ENCODE measurements at regions not wholly inside any gene's neighbourhood (a gene's known extent, or its start where the extent isn't known, plus 50 kb on each side); places are given as distances from the start of the nearest gene placed in this dataset.

DNA sequence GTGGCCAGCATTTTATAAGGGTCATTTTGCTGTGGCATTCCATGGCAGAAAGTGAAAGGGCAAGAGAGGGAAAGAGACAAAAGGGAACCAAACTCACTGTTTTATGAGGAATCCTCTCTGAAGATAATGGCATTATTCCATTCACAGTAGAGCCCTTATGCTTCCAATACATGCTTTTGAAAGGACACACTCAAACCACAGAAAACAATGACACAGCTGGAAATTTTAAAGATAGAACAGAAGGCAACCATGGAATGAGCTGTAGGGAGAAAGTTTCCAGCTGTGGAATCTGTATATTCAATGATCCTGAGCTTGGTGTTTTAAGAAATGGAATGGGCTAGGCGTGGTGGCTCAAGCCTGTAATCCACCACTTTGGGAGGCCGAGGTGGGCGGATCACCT is 677.4 kb downstream of the SLITRK1 start:
- WGBS (ENCODE audit: insufficient coverage, low lambda C conversion rate), result no CpG with 5 or more reads among the region's 3 CpGs
- DNase-seq, result no peak
- no peaks in the 10 kb centered on the region for H3K27me3 ChIP-seq (ENCODE audit: control insufficient read depth, insufficient read depth, low read length)

DNA sequence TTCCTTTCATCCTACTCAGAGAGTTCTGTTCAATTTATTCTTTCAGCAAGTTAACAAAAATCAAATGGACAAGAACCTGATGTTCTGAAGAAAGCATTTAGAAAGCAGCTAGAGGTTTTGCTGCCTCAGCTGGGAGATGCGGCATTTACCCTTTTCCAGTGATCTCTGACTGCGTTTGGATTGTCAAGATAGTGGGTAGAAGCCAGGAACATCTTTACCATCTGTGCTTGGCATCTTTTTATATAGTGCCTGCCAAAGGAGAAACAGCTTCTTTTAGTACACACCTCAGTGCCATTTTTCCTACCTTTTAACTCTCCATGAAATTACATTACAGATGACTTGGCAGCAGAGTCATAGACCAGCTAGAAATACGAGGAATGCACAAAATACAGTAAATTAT is 680.8 kb downstream of the SLITRK1 start:
- no peak for DNase-seq
- no CpG with 5 or more reads among the region's 3 CpGs for WGBS (ENCODE audit: insufficient coverage, low lambda C conversion rate)

More for the DNA sequence above, 677.4 kb downstream of the SLITRK1 start:
- Histone ChIP-seq H3K27ac (ENCODE audit: low read length) (no peak overlapping the region), H3K9me3 (ENCODE audit: control insufficient read depth, low read depth, low read length) (peaks cover 4% of the 10 kb centered on the region), H3K4me3 (ENCODE audit: low read length) (no peak overlapping the region), H3K4me1 (ENCODE audit: control insufficient read depth, insufficient read depth, low read length) (no peaks in the 10 kb centered on the region), H3K36me3 (ENCODE audit: control insufficient read depth, insufficient read depth, low read length) (no peaks in the 10 kb centered on the region)

DNA sequence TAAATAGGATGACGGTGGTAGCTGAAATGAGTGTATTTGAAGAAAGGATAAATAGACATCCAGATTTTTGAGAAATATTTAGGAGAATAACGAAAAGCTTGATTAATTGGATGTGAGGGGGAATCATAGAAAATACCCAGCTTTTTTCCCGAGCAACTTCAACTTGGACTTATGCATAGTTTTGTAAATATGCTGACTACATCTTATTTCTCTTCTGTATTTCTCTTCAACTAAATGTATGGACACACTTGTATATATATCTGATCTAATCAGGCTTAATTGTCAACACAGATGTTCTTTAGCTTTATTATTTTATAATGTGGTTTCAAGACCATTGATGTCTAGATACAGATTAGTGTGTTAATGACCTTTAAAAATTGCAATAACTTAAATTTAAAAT is 685.0 kb downstream of the SLITRK1 start:
- WGBS (ENCODE audit: insufficient coverage, low lambda C conversion rate), result 93% methylated on average over 2 of the region's 3 CpGs
- Histone ChIP-seq H3K4me3 (ENCODE audit: low read length) (no peak overlapping the region), H3K27me3 (ENCODE audit: control insufficient read depth, insufficient read depth, low read length) (no peaks in the 10 kb centered on the region), H3K36me3 (ENCODE audit: control insufficient read depth, insufficient read depth, low read length) (no peaks in the 10 kb centered on the region), H3K27ac (ENCODE audit: low read length) (no peak overlapping the region), H3K4me1 (ENCODE audit: control insufficient read depth, insufficient read depth, low read length) (no peaks in the 10 kb centered on the region), H3K9me3 (ENCODE audit: control insufficient read depth, low read depth, low read length) (no peaks in the 10 kb centered on the region)
- no peak for DNase-seq

More for the DNA sequence above, 680.8 kb downstream of the SLITRK1 start:
- Histone ChIP-seq H3K36me3 (ENCODE audit: control insufficient read depth, insufficient read depth, low read length) (no peaks in the 10 kb centered on the region), H3K9me3 (ENCODE audit: control insufficient read depth, low read depth, low read length) (peaks cover 4% of the 10 kb centered on the region), H3K27ac (ENCODE audit: low read length) (no peak overlapping the region), H3K27me3 (ENCODE audit: control insufficient read depth, insufficient read depth, low read length) (no peaks in the 10 kb centered on the region), H3K4me3 (ENCODE audit: low read length) (no peak overlapping the region), H3K4me1 (ENCODE audit: control insufficient read depth, insufficient read depth, low read length) (no peaks in the 10 kb centered on the region)

DNA sequence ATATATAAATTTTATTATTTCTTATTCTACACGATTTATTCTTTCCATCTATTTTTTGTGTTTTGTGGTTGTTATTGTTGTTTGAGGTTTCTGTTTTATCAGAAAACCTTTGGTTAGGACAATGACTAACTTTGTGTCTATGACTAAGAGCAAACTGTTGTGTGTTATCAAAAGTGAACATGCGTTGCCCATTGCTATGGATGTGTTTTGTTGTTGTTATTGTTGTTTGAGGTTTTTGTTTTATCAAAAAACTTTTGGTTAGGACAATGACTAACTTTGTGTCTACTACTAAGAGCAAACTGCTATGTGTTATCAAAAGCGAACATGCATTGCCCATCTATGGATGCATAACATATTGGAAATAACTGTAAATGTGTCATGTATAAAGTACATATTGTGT is 692.3 kb downstream of the SLITRK1 start:
- WGBS (ENCODE audit: insufficient coverage, low lambda C conversion rate), result no CpG with 5 or more reads among the region's 3 CpGs

DNA sequence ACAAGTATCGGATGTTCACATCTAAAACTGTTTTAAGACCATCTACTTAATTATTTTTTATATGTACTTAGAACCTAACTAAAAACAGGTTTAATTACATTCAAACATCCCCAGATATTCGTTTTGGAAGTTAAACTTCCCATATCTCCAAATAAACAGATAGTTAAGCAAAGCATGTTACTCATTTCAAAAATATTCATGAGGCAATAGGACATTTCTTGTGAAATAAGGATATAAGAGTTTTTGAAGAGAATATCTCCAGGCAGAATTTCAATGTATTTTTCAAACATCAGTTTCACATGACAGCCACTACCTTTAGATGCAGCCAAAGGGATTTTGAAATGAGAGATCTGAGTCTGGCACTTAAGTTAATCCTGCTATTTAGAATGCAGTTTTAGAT is 697.5 kb downstream of the SLITRK1 start:
- Histone ChIP-seq H3K4me1 (ENCODE audit: control insufficient read depth, insufficient read depth, low read length) (no peaks in the 10 kb centered on the region), H3K36me3 (ENCODE audit: control insufficient read depth, insufficient read depth, low read length) (no peaks in the 10 kb centered on the region), H3K4me3 (ENCODE audit: low read length) (no peak overlapping the region), H3K9me3 (ENCODE audit: control insufficient read depth, low read depth, low read length) (peaks cover 7% of the 10 kb centered on the region), H3K27ac (ENCODE audit: low read length) (no peak overlapping the region), H3K27me3 (ENCODE audit: control insufficient read depth, insufficient read depth, low read length) (no peaks in the 10 kb centered on the region)
- WGBS (ENCODE audit: insufficient coverage, low lambda C conversion rate), result 100% methylated on average over 1 of the region's 2 CpGs
- DNase-seq, result no peak

More for the DNA sequence above, 692.3 kb downstream of the SLITRK1 start:
- H3K9me3 ChIP-seq (ENCODE audit: control insufficient read depth, low read depth, low read length), result no peaks in the 10 kb centered on the region
- no peak overlapping the region for H3K4me3 ChIP-seq (ENCODE audit: low read length)
- no peaks in the 10 kb centered on the region for H3K36me3 ChIP-seq (ENCODE audit: control insufficient read depth, insufficient read depth, low read length)
- no peaks in the 10 kb centered on the region for H3K27me3 ChIP-seq (ENCODE audit: control insufficient read depth, insufficient read depth, low read length)
- H3K27ac ChIP-seq (ENCODE audit: low read length), result no peak overlapping the region
- H3K4me1 ChIP-seq (ENCODE audit: control insufficient read depth, insufficient read depth, low read length), result no peaks in the 10 kb centered on the region
- no peak for DNase-seq

DNA sequence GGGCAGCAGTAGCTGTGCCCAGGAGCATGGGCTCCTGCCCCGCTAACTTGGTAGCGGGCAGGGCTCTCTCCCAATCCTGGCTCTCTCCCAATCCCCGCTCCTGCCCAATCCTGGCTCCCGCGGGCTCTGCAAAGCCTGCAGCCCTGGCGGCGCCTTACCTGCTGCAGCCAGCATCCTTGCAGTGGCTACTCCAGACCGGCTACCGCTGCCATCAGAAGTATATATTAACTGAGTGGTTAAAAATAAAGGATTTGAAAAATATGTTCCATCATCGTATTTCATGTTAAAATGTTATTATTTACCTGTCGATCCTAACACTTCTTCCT is 698.2 kb downstream of the SLITRK1 start:
- Histone ChIP-seq H3K4me1 (ENCODE audit: control insufficient read depth, insufficient read depth, low read length) (no peaks in the 10 kb centered on the region), H3K36me3 (ENCODE audit: control insufficient read depth, insufficient read depth, low read length) (no peaks in the 10 kb centered on the region), H3K27me3 (ENCODE audit: control insufficient read depth, insufficient read depth, low read length) (no peaks in the 10 kb centered on the region), H3K9me3 (ENCODE audit: control insufficient read depth, low read depth, low read length) (peaks cover 7% of the 10 kb centered on the region), H3K4me3 (ENCODE audit: low read length) (no peak overlapping the region), H3K27ac (ENCODE audit: low read length) (no peak overlapping the region)
- DNase-seq, result no peak
- WGBS (ENCODE audit: insufficient coverage, low lambda C conversion rate), result 95% methylated on average over 2 of the region's 11 CpGs

DNA sequence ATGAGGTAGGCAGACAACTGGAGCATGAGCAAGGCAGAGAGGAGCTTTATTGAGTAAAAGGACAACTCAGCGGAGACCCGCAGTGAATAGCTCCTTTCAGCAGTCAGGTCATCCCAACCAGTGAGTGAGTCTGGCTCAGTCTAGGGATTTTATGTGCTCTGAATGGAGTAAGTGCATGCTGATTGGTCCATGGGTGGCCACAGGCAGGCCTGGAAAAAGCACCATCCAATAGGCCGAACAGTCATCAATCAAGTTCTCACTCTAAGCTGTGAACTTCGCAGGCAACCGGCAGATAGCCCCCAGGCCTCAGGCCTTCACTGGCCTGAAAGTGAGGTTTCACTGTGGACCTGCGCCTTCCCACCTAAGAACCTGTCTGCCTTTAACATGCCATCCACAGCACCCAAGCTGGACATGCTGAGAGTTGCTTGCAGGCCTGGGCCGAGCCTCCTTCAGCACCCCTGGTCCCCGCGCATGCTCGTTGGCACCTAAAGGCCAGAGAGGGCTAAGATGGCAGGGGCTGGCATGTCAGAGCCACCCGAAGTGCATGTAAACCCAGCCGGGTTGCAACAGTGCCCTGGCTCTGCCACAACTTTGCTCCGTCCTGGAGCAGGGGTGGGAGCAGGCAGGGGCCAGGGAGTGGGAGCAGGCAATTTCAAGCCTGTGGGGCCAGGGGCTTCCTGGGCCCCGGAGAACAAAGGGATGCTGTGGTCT is 698.7 kb downstream of the SLITRK1 start:
- Histone ChIP-seq H3K4me3 (ENCODE audit: low read length) (no peak overlapping the region), H3K27me3 (ENCODE audit: control insufficient read depth, insufficient read depth, low read length) (no peaks in the 10 kb centered on the region), H3K36me3 (ENCODE audit: control insufficient read depth, insufficient read depth, low read length) (no peaks in the 10 kb centered on the region), H3K9me3 (ENCODE audit: control insufficient read depth, low read depth, low read length) (peaks cover 7% of the 10 kb centered on the region), H3K4me1 (ENCODE audit: control insufficient read depth, insufficient read depth, low read length) (no peaks in the 10 kb centered on the region), H3K27ac (ENCODE audit: low read length) (no peak overlapping the region)
- DNase-seq, result no peak
- 100% methylated on average over 2 of the region's 14 CpGs for WGBS (ENCODE audit: insufficient coverage, low lambda C conversion rate)

DNA sequence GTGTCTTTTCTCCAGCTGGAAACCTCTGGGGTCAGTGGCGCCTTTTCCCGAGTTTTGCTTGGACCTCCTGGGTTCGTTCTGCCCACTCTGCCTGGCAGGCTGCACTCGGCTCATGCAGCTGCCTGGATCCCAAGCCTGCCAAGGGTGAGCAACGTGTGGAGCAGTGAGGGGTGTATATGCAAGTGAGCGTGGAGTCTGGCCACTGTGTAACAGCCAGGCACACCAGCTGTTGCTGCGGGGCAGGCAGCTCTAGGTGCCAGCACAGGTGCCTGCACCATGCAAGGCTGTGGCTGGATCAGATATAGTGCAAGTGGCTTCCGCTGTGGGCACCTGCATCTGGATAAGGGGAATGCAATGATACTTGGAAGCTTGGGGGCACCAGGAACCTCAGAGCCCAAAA is 699.4 kb downstream of the SLITRK1 start:
- Histone ChIP-seq H3K4me3 (ENCODE audit: low read length) (no peak overlapping the region), H3K36me3 (ENCODE audit: control insufficient read depth, insufficient read depth, low read length) (no peaks in the 10 kb centered on the region), H3K27me3 (ENCODE audit: control insufficient read depth, insufficient read depth, low read length) (no peaks in the 10 kb centered on the region), H3K4me1 (ENCODE audit: control insufficient read depth, insufficient read depth, low read length) (no peaks in the 10 kb centered on the region), H3K9me3 (ENCODE audit: control insufficient read depth, low read depth, low read length) (peaks cover 7% of the 10 kb centered on the region), H3K27ac (ENCODE audit: low read length) (no peak overlapping the region)
- no CpG with 5 or more reads among the region's 8 CpGs for WGBS (ENCODE audit: insufficient coverage, low lambda C conversion rate)
- DNase-seq, result no peak

DNA sequence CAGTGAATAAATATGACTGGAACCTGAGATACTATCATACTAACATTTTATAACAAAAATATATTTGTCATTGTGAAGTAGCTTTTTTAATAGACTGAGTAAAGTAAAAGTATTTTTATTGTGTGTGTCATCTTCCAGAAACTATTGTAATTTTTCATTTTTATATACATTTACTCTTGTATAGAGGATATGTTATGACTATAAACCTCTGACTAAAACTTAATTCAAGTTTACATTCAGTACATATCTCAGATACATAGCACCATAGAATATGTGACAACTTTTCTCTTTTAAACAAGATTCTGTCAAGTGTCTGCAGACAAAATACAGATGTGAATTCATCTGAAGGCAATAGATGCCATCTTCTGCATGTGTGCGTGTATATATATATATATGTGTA is 704.3 kb downstream of the SLITRK1 start:
- Histone ChIP-seq H3K9me3 (ENCODE audit: control insufficient read depth, low read depth, low read length) (no peaks in the 10 kb centered on the region), H3K27me3 (ENCODE audit: control insufficient read depth, insufficient read depth, low read length) (no peaks in the 10 kb centered on the region), H3K4me3 (ENCODE audit: low read length) (no peak overlapping the region), H3K27ac (ENCODE audit: low read length) (no peak overlapping the region), H3K4me1 (ENCODE audit: control insufficient read depth, insufficient read depth, low read length) (no peaks in the 10 kb centered on the region), H3K36me3 (ENCODE audit: control insufficient read depth, insufficient read depth, low read length) (no peaks in the 10 kb centered on the region)
- no CpG with 5 or more reads among the region's 1 CpG for WGBS (ENCODE audit: insufficient coverage, low lambda C conversion rate)
- no peak for DNase-seq

DNA sequence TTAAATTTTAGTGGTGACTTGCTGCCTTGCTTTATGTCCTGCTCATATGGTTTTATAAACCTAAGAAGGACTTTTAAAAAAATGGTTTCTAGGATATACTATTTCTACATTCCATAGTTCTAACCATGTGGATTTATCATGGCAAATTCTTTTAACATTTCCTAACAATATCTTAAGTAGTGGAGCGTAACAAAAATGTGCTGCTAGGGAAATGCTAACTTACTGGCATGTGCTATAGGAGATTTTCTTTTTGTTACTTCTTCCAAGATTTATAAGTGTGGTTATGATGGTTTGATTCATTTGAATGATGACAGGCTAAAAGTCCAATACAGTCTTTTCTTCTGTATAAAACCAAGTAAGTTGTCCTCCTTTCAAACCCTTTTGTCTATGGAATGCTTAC is 713.7 kb downstream of the SLITRK1 start:
- WGBS (ENCODE audit: insufficient coverage, low lambda C conversion rate), result no CpG with 5 or more reads among the region's 1 CpG
- DNase-seq, result no peak
- Histone ChIP-seq H3K27ac (ENCODE audit: low read length) (no peak overlapping the region), H3K4me3 (ENCODE audit: low read length) (no peak overlapping the region), H3K9me3 (ENCODE audit: control insufficient read depth, low read depth, low read length) (no peaks in the 10 kb centered on the region), H3K27me3 (ENCODE audit: control insufficient read depth, insufficient read depth, low read length) (no peaks in the 10 kb centered on the region), H3K36me3 (ENCODE audit: control insufficient read depth, insufficient read depth, low read length) (no peaks in the 10 kb centered on the region), H3K4me1 (ENCODE audit: control insufficient read depth, insufficient read depth, low read length) (no peaks in the 10 kb centered on the region)

DNA sequence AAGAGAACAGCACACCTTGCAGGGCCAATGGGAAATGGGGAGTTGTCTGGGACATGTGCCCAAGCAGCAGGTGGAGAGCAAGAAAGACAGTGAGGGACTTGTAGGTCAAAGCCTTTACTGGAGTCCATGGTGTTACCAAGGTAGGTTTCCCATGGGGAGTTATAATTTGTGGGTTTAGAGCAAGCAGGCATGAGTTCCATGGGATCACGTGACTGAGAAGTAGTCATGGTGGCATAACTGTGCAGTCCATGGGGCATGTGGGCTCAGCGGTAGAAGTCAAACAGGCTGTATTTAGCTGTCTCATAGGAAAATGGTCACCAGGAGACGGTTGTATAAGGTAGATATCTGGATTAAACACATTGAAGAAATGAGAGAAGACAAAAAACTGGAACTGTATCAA is 715.1 kb downstream of the SLITRK1 start:
- DNase-seq, result no peak
- Histone ChIP-seq H3K27me3 (ENCODE audit: control insufficient read depth, insufficient read depth, low read length) (no peaks in the 10 kb centered on the region), H3K27ac (ENCODE audit: low read length) (no peak overlapping the region), H3K36me3 (ENCODE audit: control insufficient read depth, insufficient read depth, low read length) (no peaks in the 10 kb centered on the region), H3K4me3 (ENCODE audit: low read length) (no peak overlapping the region), H3K4me1 (ENCODE audit: control insufficient read depth, insufficient read depth, low read length) (no peaks in the 10 kb centered on the region), H3K9me3 (ENCODE audit: control insufficient read depth, low read depth, low read length) (no peaks in the 10 kb centered on the region)
- WGBS (ENCODE audit: insufficient coverage, low lambda C conversion rate), result 100% methylated on average over 2 of the region's 3 CpGs
